GM12878 (cell line): ENCODE measurements at regions not wholly inside any gene's neighbourhood (a gene's known extent, or its start where the extent isn't known, plus 50 kb on each side); places are given as distances from the start of the nearest gene placed in this dataset.

Experiments
- BHLHE40 ChIP-seq, 2 experiments: fragments of 450-650 bp in 1 of 2; IDR thresholded peaks; 2 replicates each; pipeline ENCODE4 v1.6.1; 2011 to 2017; ENCODE audit warnings: low read depth in 2 of 2, borderline replicate concordance in 1 of 2, improper control_type of control experiment in 1 of 2, low read length in 1 of 2, mild to moderate bottlenecking in 1 of 2
- CREB1 ChIP-seq: IDR thresholded peaks from 2 replicates; pipeline ENCODE4 v1.6.1; 2012; ENCODE audit warnings: low read depth, mild to moderate bottlenecking, inconsistent platforms
- HDAC2 ChIP-seq: fragments of 200-600 bp; sonication (generic); IDR thresholded peaks from 2 replicates; pipeline ENCODE4 v1.6.1; 2017
- NFIC ChIP-seq: IDR thresholded peaks from 2 replicates; pipeline ENCODE4 v1.6.1; 2012; ENCODE audit warnings: low read depth, mild to moderate bottlenecking, inconsistent platforms, low read length, moderate library complexity
- POLR2A ChIP-seq: IDR thresholded peaks from 2 replicates; pipeline ENCODE4 v1.6.1; 2011; ENCODE audit warnings: low read depth, mild to moderate bottlenecking, low read length
- SRF ChIP-seq, 2 experiments: IDR thresholded peaks; 2 replicates each; pipeline ENCODE4 v1.6.1; 2011; ENCODE audit warnings: low read depth in 2 of 2, low read length in 2 of 2, mild to moderate bottlenecking in 1 of 2, moderate library complexity in 1 of 2
- TAF1 ChIP-seq: IDR thresholded peaks from 2 replicates; pipeline ENCODE4 v1.6.1; 2011; ENCODE audit warnings: mild to moderate bottlenecking, low read depth, low read length, borderline replicate concordance
- ZNF207 ChIP-seq: fragments of 450-650 bp; IDR thresholded peaks from 2 replicates; pipeline ENCODE4 v1.6.1; 2014; ENCODE audit warnings: antibody characterized with exemption, mild to moderate bottlenecking, borderline replicate concordance
- TF ChIP-seq, protein P1 (sequence below), 3 experiments: IDR thresholded peaks in 2 of 3; conservative IDR thresholded peaks in 1 of 3; 2 replicates each; pipeline ENCODE4 v1.5.1; 2011; ENCODE audit warnings: low read depth in 3 of 3, low read length in 3 of 3, mild to moderate bottlenecking in 3 of 3, control low read depth in 2 of 3, moderate library complexity in 2 of 3, inconsistent platforms in 1 of 3, mixed read lengths in 1 of 3; ENCODE audit not compliant: control insufficient read depth in 2 of 3, insufficient read depth in 1 of 3; ENCODE audit errors: extremely low read depth in 1 of 3
- TF ChIP-seq, protein P2 (sequence below): IDR thresholded peaks from 2 replicates; pipeline ENCODE4 v1.6.1; 2011; ENCODE audit warnings: low read depth, mild to moderate bottlenecking, low read length, moderate library complexity, borderline replicate concordance; ENCODE audit errors: extremely low read depth
- TF ChIP-seq, protein P3 (sequence below): fragments of 450-650 bp; IDR thresholded peaks from 2 replicates; pipeline ENCODE4 v1.6.1; 2017; ENCODE audit warnings: mild to moderate bottlenecking, low read depth, inconsistent platforms; ENCODE audit not compliant: poor library complexity, severe bottlenecking
- TF ChIP-seq, protein P4 (sequence below): fragments of 450-650 bp; IDR thresholded peaks from 2 replicates; pipeline ENCODE4 v1.6.1; 2014; ENCODE audit warnings: mild to moderate bottlenecking

DNA sequence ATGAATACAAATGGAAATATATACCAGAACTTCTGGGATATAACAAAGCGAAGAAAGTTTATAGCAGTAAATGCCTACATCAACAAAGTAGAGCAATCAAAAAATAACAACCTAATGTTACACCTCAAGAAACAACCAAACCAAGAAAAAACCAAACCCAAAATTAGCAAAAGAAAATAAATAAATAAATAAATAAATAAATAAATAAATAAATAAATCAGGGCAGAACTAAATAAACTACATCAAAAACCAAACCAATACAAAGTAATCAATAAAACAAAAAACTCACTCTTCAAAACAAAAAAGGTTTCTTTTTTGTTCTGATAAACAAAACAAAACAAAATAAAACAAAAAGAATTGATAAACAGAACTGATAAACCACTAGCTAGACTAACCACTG is 88.4 kb upstream of the SPIN4 start:
- TF ChIP-seq TAF1 (no peak), POLR2A (no peak), SRF (IDR thresholded peaks at IDR 0.05; ENCODE audit: low read depth in 2 of 2, low read length in 2 of 2) (no peak), NFIC (no peak), BHLHE40 (IDR thresholded peaks at IDR 0.05; ENCODE audit: borderline replicate concordance in 1 of 2, low read depth in 2 of 2, low read length in 1 of 2) (no peak), HDAC2 (no peak), CREB1 (no peak), ZNF207 (no peak)
- TF ChIP-seq, protein P1, sequence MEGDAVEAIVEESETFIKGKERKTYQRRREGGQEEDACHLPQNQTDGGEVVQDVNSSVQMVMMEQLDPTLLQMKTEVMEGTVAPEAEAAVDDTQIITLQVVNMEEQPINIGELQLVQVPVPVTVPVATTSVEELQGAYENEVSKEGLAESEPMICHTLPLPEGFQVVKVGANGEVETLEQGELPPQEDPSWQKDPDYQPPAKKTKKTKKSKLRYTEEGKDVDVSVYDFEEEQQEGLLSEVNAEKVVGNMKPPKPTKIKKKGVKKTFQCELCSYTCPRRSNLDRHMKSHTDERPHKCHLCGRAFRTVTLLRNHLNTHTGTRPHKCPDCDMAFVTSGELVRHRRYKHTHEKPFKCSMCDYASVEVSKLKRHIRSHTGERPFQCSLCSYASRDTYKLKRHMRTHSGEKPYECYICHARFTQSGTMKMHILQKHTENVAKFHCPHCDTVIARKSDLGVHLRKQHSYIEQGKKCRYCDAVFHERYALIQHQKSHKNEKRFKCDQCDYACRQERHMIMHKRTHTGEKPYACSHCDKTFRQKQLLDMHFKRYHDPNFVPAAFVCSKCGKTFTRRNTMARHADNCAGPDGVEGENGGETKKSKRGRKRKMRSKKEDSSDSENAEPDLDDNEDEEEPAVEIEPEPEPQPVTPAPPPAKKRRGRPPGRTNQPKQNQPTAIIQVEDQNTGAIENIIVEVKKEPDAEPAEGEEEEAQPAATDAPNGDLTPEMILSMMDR (IDR thresholded peaks at IDR 0.05 in 2 of 3, conservative IDR thresholded peaks at IDR 0.05 in 1 of 3; ENCODE audit: control insufficient read depth in 2 of 3, extremely low read depth in 1 of 3, insufficient read depth in 1 of 3, low read depth in 3 of 3, low read length in 3 of 3) = no peak
- TF ChIP-seq, protein P2, sequence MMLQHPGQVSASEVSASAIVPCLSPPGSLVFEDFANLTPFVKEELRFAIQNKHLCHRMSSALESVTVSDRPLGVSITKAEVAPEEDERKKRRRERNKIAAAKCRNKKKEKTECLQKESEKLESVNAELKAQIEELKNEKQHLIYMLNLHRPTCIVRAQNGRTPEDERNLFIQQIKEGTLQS = no peak
- TF ChIP-seq, protein P3, sequence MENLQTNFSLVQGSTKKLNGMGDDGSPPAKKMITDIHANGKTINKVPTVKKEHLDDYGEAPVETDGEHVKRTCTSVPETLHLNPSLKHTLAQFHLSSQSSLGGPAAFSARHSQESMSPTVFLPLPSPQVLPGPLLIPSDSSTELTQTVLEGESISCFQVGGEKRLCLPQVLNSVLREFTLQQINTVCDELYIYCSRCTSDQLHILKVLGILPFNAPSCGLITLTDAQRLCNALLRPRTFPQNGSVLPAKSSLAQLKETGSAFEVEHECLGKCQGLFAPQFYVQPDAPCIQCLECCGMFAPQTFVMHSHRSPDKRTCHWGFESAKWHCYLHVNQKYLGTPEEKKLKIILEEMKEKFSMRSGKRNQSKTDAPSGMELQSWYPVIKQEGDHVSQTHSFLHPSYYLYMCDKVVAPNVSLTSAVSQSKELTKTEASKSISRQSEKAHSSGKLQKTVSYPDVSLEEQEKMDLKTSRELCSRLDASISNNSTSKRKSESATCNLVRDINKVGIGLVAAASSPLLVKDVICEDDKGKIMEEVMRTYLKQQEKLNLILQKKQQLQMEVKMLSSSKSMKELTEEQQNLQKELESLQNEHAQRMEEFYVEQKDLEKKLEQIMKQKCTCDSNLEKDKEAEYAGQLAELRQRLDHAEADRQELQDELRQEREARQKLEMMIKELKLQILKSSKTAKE = no peak
- TF ChIP-seq, protein P4, sequence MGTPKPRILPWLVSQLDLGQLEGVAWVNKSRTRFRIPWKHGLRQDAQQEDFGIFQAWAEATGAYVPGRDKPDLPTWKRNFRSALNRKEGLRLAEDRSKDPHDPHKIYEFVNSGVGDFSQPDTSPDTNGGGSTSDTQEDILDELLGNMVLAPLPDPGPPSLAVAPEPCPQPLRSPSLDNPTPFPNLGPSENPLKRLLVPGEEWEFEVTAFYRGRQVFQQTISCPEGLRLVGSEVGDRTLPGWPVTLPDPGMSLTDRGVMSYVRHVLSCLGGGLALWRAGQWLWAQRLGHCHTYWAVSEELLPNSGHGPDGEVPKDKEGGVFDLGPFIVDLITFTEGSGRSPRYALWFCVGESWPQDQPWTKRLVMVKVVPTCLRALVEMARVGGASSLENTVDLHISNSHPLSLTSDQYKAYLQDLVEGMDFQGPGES = no peak
